A549 (cell line): ENCODE measurements at regions not wholly inside any gene's neighbourhood (a gene's known extent, or its start where the extent isn't known, plus 50 kb on each side); places are given as distances from the start of the nearest gene placed in this dataset.

Experiments
- ATAC-seq, 2 experiments: fragments of 200-7000 bp in 1 of 2; fragments of >200 bp in 1 of 2; cut with Nextera tagmentation in 1 of 2; cut with Tn5 transposase in 1 of 2; 3 replicates each; pipeline versions ENCODE4 v1.8.0 to v1.9.1; 2018 to 2020; ENCODE audit warnings: mild to moderate bottlenecking in 1 of 2, moderate library complexity in 1 of 2
- CTCF ChIA-PET: fragments of 300-600 bp; sonication (Branson Sonifier 250); formaldehyde crosslinking; extraction: SDS; loops from one replicate; lab custom pipeline; 2021; ENCODE audit warnings: antibody characterized with exemption, inconsistent platforms; lab: Yijun Ruan, JAX
- POLR2A ChIA-PET: fragments of 350-600 bp; formaldehyde crosslinking; extraction: SDS; loops from one replicate; lab custom pipeline; 2021; ENCODE audit warnings: antibody characterized with exemption, inconsistent platforms; lab: Yijun Ruan, JAX
- DNase-seq, 2 experiments: peaks; one replicate each; pipeline versions ENCODE4 v3.0.0 to v3.0.0-alpha.2; 2011 to 2016; ENCODE audit warnings: low read depth in 1 of 2, low spot score in 1 of 2
- FAIRE-seq: peaks from 2 replicates; lab custom pipeline; 2011; peaks lifted over from hg19 to GRCh38; lab: Jason Lieb, UNC
- H3K27ac ChIP-seq, 2 experiments: fragments of >200 bp; sonication (Bioruptor Twin); formaldehyde crosslinking; 3 replicates each; pipeline ENCODE4 v1.5.1; 2016 to 2017
- H3K4me1 ChIP-seq: fragments of >200 bp; sonication (Bioruptor Twin); formaldehyde crosslinking; 3 replicates; pipeline ENCODE4 v1.6.1; 2016
- H3K4me2 ChIP-seq: fragments of >200 bp; sonication (Bioruptor Twin); formaldehyde crosslinking; 3 replicates; pipeline ENCODE4 v1.6.1; 2016
- H3K4me3 ChIP-seq: fragments of >200 bp; sonication (Bioruptor Twin); formaldehyde crosslinking; 3 replicates; pipeline ENCODE4 v1.5.1; 2016
- H3K9me3 ChIP-seq: fragments of >200 bp; sonication (Bioruptor Twin); formaldehyde crosslinking; 3 replicates; pipeline ENCODE4 v1.6.1; 2016
- BCL3 ChIP-seq: fragments of >200 bp; sonication (Bioruptor Twin); formaldehyde crosslinking; IDR thresholded peaks from 3 replicates; pipeline ENCODE4 v1.6.1; 2016
- CBX8 ChIP-seq: fragments of 200-600 bp; sonication (generic); IDR thresholded peaks from 2 replicates; pipeline ENCODE4 v1.6.1; 2016
- CEBPB ChIP-seq, 2 experiments: fragments of >200 bp in 1 of 2; sonication (Bioruptor Twin) in 1 of 2; formaldehyde crosslinking in 1 of 2; IDR thresholded peaks; 2 replicates each; pipeline ENCODE4 v1.6.1; 2012 to 2016
- EHF ChIP-seq: fragments of 250-450 bp; sonication (Bioruptor Pico); IDR thresholded peaks from 2 replicates; pipeline ENCODE4 v1.5.0; 2020; ENCODE audit warnings: mild to moderate bottlenecking
- FOSB ChIP-seq: fragments of 250-450 bp; sonication (Bioruptor Pico); IDR thresholded peaks from 2 replicates; pipeline ENCODE4 v1.5.0; 2020; ENCODE audit warnings: mild to moderate bottlenecking, moderate library complexity
- FOXS1 ChIP-seq: fragments of 250-450 bp; sonication (Bioruptor Pico); IDR thresholded peaks from 2 replicates; pipeline ENCODE4 v1.5.0; 2020; ENCODE audit warnings: mild to moderate bottlenecking, moderate library complexity
- HDAC2 ChIP-seq: fragments of 200-600 bp; sonication (generic); IDR thresholded peaks from 2 replicates; pipeline ENCODE4 v1.6.1; 2016
- HES2 ChIP-seq: fragments of >200 bp; sonication (Bioruptor Twin); formaldehyde crosslinking; IDR thresholded peaks from 2 replicates; pipeline ENCODE4 v1.6.1; 2016
- HOXB13 ChIP-seq: fragments of 250-450 bp; sonication (Bioruptor Pico); IDR thresholded peaks from 2 replicates; pipeline ENCODE4 v1.5.0; 2020; ENCODE audit warnings: low read depth, mild to moderate bottlenecking, moderate library complexity
- HOXB5 ChIP-seq: fragments of 250-450 bp; sonication (Bioruptor Pico); IDR thresholded peaks from 2 replicates; pipeline ENCODE4 v1.5.0; 2020; ENCODE audit warnings: mild to moderate bottlenecking, moderate library complexity
- JUNB ChIP-seq: fragments of >200 bp; sonication (Bioruptor Twin); formaldehyde crosslinking; IDR thresholded peaks from 2 replicates; pipeline ENCODE4 v1.6.1; 2016
- MAFK ChIP-seq: fragments of 450-650 bp; IDR thresholded peaks from 2 replicates; pipeline ENCODE4 v1.6.1; 2014; ENCODE audit not compliant: partially characterized antibody
- MAX ChIP-seq: IDR thresholded peaks from 2 replicates; pipeline ENCODE4 v1.6.1; 2012
- NPAS2 ChIP-seq: fragments of 250-450 bp; sonication (Bioruptor Pico); IDR thresholded peaks from 2 replicates; pipeline ENCODE4 v1.8.0; 2022; ENCODE audit warnings: mild to moderate bottlenecking, moderate library complexity, borderline replicate concordance
- POLR2A ChIP-seq: IDR thresholded peaks from 2 replicates; pipeline ENCODE4 v1.6.1; 2012; ENCODE audit warnings: mild to moderate bottlenecking, low read length
- RAD21 ChIP-seq, 2 experiments: fragments of >200 bp in 1 of 2; sonication (Bioruptor Twin) in 1 of 2; formaldehyde crosslinking in 1 of 2; IDR thresholded peaks in 1 of 2; conservative IDR thresholded peaks in 1 of 2; 2 replicates in 1 of 2; 3 replicates in 1 of 2; pipeline ENCODE4 v1.6.1; 2012 to 2018; ENCODE audit warnings: inconsistent platforms in 1 of 2
- RARB ChIP-seq: fragments of 250-450 bp; sonication (Bioruptor Pico); IDR thresholded peaks from 2 replicates; pipeline ENCODE4 v1.8.0; 2021; ENCODE audit warnings: mild to moderate bottlenecking, moderate library complexity
- RCOR1 ChIP-seq: fragments of 150-350 bp; IDR thresholded peaks from 2 replicates; pipeline ENCODE4 v1.6.1; 2014; ENCODE audit warnings: antibody characterized with exemption, low read length, low read depth
- RNF2 ChIP-seq: fragments of 200-600 bp; sonication (generic); IDR thresholded peaks from 2 replicates; pipeline ENCODE4 v1.6.1; 2016; ENCODE audit warnings: low read depth, mild to moderate bottlenecking, antibody characterized with exemption, moderate library complexity, borderline replicate concordance
- TFCP2L1 ChIP-seq: fragments of 250-450 bp; sonication (Bioruptor Pico); IDR thresholded peaks from 2 replicates; pipeline ENCODE4 v1.5.0; 2021; ENCODE audit warnings: mild to moderate bottlenecking
- TP53 ChIP-seq: fragments of 250-450 bp; sonication (Bioruptor Pico); IDR thresholded peaks from 2 replicates; pipeline ENCODE4 v1.5.0; 2021; ENCODE audit warnings: mild to moderate bottlenecking, moderate library complexity
- USF2 ChIP-seq: fragments of 450-650 bp; IDR thresholded peaks from 2 replicates; pipeline ENCODE4 v1.6.1; 2014; ENCODE audit warnings: antibody characterized with exemption
- ZC3H11A ChIP-seq: fragments of 450-650 bp; IDR thresholded peaks from 2 replicates; pipeline ENCODE4 v1.6.1; 2014; ENCODE audit warnings: antibody characterized with exemption, mild to moderate bottlenecking
- WGBS: methylation state at CpG from one replicate; pipeline ENCODE4 v1.1.6; 2017; ENCODE audit errors: missing lambda C conversion rate; 5-methylcytosine and 5-hydroxymethylcytosine counted together

- DNase-seq (no peak), FAIRE-seq (no peak), ATAC-seq (no peak)
- Histone ChIP-seq H3K27ac (no peak overlapping the region), H3K4me3 (no peak overlapping the region), H3K4me2 (no peak overlapping the region), H3K9me3 (no peaks in the 10 kb centered on the region; the same call in 2 of the 3 replicates), H3K4me1 (no peaks in the 10 kb centered on the region)
- POLR2A ChIA-PET = no interaction called here
- CTCF ChIA-PET = no interaction called here
- 0% methylated on average over 3 of the region's 3 CpGs for WGBS
- TF ChIP-seq TP53 (CRISPR knock-in tag) (no peak), FOSB (CRISPR knock-in tag) (no peak), CEBPB (IDR thresholded peaks at IDR 0.05) (no peak)
These were observed 141.7 kb downstream of the HTR1A start for GRCh38 chr5:63820577-63820976.

GRCh38 chr5:63812693-63813092, 149.6 kb downstream of the HTR1A start:
- TF ChIP-seq POLR2A (no peak), MAX (no peak), FOXS1 (CRISPR knock-in tag) (no peak), JUNB (no peak), USF2 (no peak), CBX8 (no peak), HOXB5 (CRISPR knock-in tag) (no peak), BCL3 (no peak), TP53 (CRISPR knock-in tag) (no peak), RARB (no peak), EHF (CRISPR knock-in tag) (no peak)
- DNase-seq (no peak), FAIRE-seq (no peak), ATAC-seq (no peak)
- Histone ChIP-seq H3K4me1 (no peaks in the 10 kb centered on the region), H3K9me3 (no peaks in the 10 kb centered on the region; the same call in 2 of the 3 replicates), H3K4me3 (no peak overlapping the region), H3K4me2 (no peak overlapping the region), H3K27ac (no peak overlapping the region)
- ChIA-PET CTCF (interaction anchor here (0.6 kb wide), 1 partner anchor 428 kb away, joined by 3 read pairs; no protein-coding TSS in a partner anchor), POLR2A (no interaction called here)
- 1% methylated on average over 3 of the region's 3 CpGs for WGBS

- H3K4me2 ChIP-seq = no peak overlapping the region
- DNase-seq (no peak), ATAC-seq (no peak), FAIRE-seq (no peak)
- no peaks in the 10 kb centered on the region for H3K4me1 ChIP-seq
- no peaks in the 10 kb centered on the region; the same call in 2 of the 3 replicates for H3K9me3 ChIP-seq
- no peak overlapping the region for H3K27ac ChIP-seq
- H3K4me3 ChIP-seq = no peak overlapping the region
- ChIA-PET POLR2A (no interaction called here), CTCF (no interaction called here)
- WGBS = 2% methylated on average over 2 of the region's 2 CpGs
- no peak for TF ChIP-seq HOXB13 (CRISPR knock-in tag)
- TF ChIP-seq RCOR1 = no peak
- no peak for TF ChIP-seq HDAC2
- TF ChIP-seq RAD21 (conservative IDR thresholded peaks at IDR 0.05 in 1 of 2, IDR thresholded peaks at IDR 0.05 in 1 of 2) = no peak
- TF ChIP-seq RNF2 = no peak
- no peak for TF ChIP-seq FOSB (CRISPR knock-in tag)
- no peak for TF ChIP-seq MAFK
- TF ChIP-seq MAX = no peak
- no peak for TF ChIP-seq NPAS2
- no peak for TF ChIP-seq FOXS1 (CRISPR knock-in tag)
- TF ChIP-seq EHF (CRISPR knock-in tag) = no peak
- no peak for TF ChIP-seq CEBPB (IDR thresholded peaks at IDR 0.05)
- TF ChIP-seq ZC3H11A = no peak
- TF ChIP-seq RARB = no peak
- no peak for TF ChIP-seq HES2
- TF ChIP-seq TFCP2L1 (CRISPR knock-in tag) = no peak
These were observed 150.3 kb downstream of the HTR1A start for GRCh38 chr5:63811961-63812360.
